ENCODE measurements at regions not wholly inside any gene's neighbourhood (a gene's known extent, or its start where the extent isn't known, plus 50 kb on each side); places are given as distances from the start of the nearest gene placed in this dataset.

- DNase-seq (ENCODE audit: low read depth in 4 of 4, low spot score in 1 of 4) = no peak
Observed at GRCh38 chr6:105468850-105469249, 66.0 kb upstream of the PREP start.

GRCh38 chr6:105460860-105461259 is 58.0 kb upstream of the PREP start:
- DNase-seq (ENCODE audit: low read depth in 4 of 4, low spot score in 1 of 4) = no peak

GRCh38 chr6:105459864-105460263 is 57.0 kb upstream of the PREP start:
- DNase-seq (ENCODE audit: low read depth in 4 of 4, low spot score in 1 of 4) = no peak

- peak in 1 of 4 experiments; percentile 4 for DNase-seq (ENCODE audit: low read depth in 4 of 4, low spot score in 1 of 4)
Observed at GRCh38 chr6:105459049-105459448, 56.2 kb upstream of the PREP start.

- DNase-seq (ENCODE audit: low read depth in 4 of 4, low spot score in 1 of 4) = no peak
Observed at GRCh38 chr6:105458551-105458950, 55.7 kb upstream of the PREP start.

- DNase-seq (ENCODE audit: low read depth in 4 of 4, low spot score in 1 of 4) = no peak
Observed at GRCh38 chr6:105458084-105458483, 55.2 kb upstream of the PREP start.

- DNase-seq (ENCODE audit: low read depth in 4 of 4, low spot score in 1 of 4) = no peak
Observed at GRCh38 chr6:105453968-105454367, 51.1 kb upstream of the PREP start.

GRCh38 chr6:105452924-105453756 is 50.3 kb upstream of the PREP start:
- DNase-seq (ENCODE audit: low read depth in 4 of 4, low spot score in 1 of 4) = no peak

All from stimulated activated CD4-positive, alpha-beta T cell treated with anti-CD3 and anti-CD28 coated beads, Interleukin-1b, Interleukin-23, amount 100 ng/mL, for 24 hours (primary cell).